ENCODE measurements at regions not wholly inside any gene's neighbourhood (a gene's known extent, or its start where the extent isn't known, plus 50 kb on each side); places are given as distances from the start of the nearest gene placed in this dataset.

GRCh38 chr17:72426321-72426720, 305.5 kb downstream of the SOX9 start:
- no peaks in the 10 kb centered on the region for H3K27me3 ChIP-seq
- DNase-seq, result no peak
- no peak for TF ChIP-seq POLR2A (IDR thresholded peaks at IDR 0.05)
- no peak for TF ChIP-seq CTCF (IDR thresholded peaks at IDR 0.05)
- no peak for TF ChIP-seq EP300 (IDR thresholded peaks at IDR 0.05)
- H3K4me1 ChIP-seq (ENCODE audit: insufficient read depth), result no peaks in the 10 kb centered on the region
- H3K36me3 ChIP-seq, result no peaks in the 10 kb centered on the region
- intact Hi-C loops (cut with DNase I), result no loop called here
- H3K4me3 ChIP-seq, result no peak overlapping the region
- 72 to 97% (median 95%) methylated on average over 4 of the region's 4 CpGs for WGBS, 3 donors
- no peaks in the 10 kb centered on the region for H3K9me3 ChIP-seq
- no peak overlapping the region for H3K27ac ChIP-seq

GRCh38 chr17:72426948-72427760, 306.3 kb downstream of the SOX9 start:
- no peaks in the 10 kb centered on the region for H3K27me3 ChIP-seq
- H3K4me3 ChIP-seq, result no peak overlapping the region
- H3K27ac ChIP-seq, result no peak overlapping the region
- H3K9me3 ChIP-seq, result no peaks in the 10 kb centered on the region
- 36 to 56% (median 48%) methylated on average over 7 of the region's 7 CpGs for WGBS, 3 donors
- TF ChIP-seq CTCF (IDR thresholded peaks at IDR 0.05) (no peak), POLR2A (IDR thresholded peaks at IDR 0.05) (no peak), EP300 (IDR thresholded peaks at IDR 0.05) (no peak)
- no peaks in the 10 kb centered on the region for H3K36me3 ChIP-seq
- intact Hi-C loops (cut with DNase I), result no loop called here
- DNase-seq, result no peak
- no peaks in the 10 kb centered on the region for H3K4me1 ChIP-seq (ENCODE audit: insufficient read depth)

GRCh38 chr17:72427761-72428109, 306.9 kb downstream of the SOX9 start:
- Histone ChIP-seq H3K27me3 (no peaks in the 10 kb centered on the region), H3K4me1 (ENCODE audit: insufficient read depth) (no peaks in the 10 kb centered on the region), H3K9me3 (no peaks in the 10 kb centered on the region), H3K4me3 (no peak overlapping the region), H3K36me3 (no peaks in the 10 kb centered on the region), H3K27ac (no peak overlapping the region)
- no peak for DNase-seq
- TF ChIP-seq POLR2A (IDR thresholded peaks at IDR 0.05) (no peak), CTCF (IDR thresholded peaks at IDR 0.05) (no peak), EP300 (IDR thresholded peaks at IDR 0.05) (no peak)
- 64 to 76% (median 68%) methylated on average over 5 of the region's 5 CpGs for whole genome bisulfite sequencing, 3 donors
- intact Hi-C loops (cut with DNase I), result no loop called here

- Histone ChIP-seq H3K27ac (no peak overlapping the region), H3K36me3 (no peaks in the 10 kb centered on the region), H3K9me3 (no peaks in the 10 kb centered on the region), H3K4me1 (ENCODE audit: insufficient read depth) (no peaks in the 10 kb centered on the region), H3K4me3 (no peak overlapping the region), H3K27me3 (no peaks in the 10 kb centered on the region)
- no peak for TF ChIP-seq POLR2A (IDR thresholded peaks at IDR 0.05)
- no peak for TF ChIP-seq CTCF (IDR thresholded peaks at IDR 0.05)
- TF ChIP-seq EP300 (IDR thresholded peaks at IDR 0.05), result no peak
- no peak for DNase-seq
- WGBS, 3 donors, result 88 to 92% (median 89%) methylated on average over 4 of the region's 4 CpGs
- intact Hi-C loops (cut with DNase I), result no loop called here
Measured at GRCh38 chr17:72429066-72429638, 308.3 kb downstream of the SOX9 start.

Data from ovary (tissue), 7 donors.